Hippocampal formation (tissue), 2 donors: ENCODE measurements at regions not wholly inside any gene's neighbourhood (a gene's known extent, or its start where the extent isn't known, plus 50 kb on each side); places are given as distances from the start of the nearest gene placed in this dataset.

ENCODE experiments used
- DNase-seq, 2 donors: peaks; one replicate each; lab custom pipeline; 2025; lab: John Stamatoyannopoulos, UW

DNA sequence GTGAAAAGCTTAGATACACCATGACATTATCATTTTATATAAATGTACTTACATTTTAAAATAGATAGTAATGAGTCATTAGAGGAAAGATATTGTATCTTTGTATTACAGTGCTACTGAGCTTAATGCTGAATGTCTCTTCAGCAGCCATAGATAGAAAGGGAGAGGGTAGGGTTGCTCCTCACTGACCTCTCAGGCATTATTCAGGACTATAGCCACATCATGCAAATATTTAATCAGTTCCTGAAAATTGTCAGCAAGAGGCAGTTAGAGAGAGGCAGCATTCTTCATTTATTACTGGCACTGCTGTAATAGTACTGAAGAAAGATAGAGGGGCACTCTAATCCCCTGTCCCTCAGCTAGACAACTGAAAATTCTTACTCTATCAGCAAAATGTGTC, 242.0 kb upstream of the TANK start:
- no peak for DNase-seq

DNA sequence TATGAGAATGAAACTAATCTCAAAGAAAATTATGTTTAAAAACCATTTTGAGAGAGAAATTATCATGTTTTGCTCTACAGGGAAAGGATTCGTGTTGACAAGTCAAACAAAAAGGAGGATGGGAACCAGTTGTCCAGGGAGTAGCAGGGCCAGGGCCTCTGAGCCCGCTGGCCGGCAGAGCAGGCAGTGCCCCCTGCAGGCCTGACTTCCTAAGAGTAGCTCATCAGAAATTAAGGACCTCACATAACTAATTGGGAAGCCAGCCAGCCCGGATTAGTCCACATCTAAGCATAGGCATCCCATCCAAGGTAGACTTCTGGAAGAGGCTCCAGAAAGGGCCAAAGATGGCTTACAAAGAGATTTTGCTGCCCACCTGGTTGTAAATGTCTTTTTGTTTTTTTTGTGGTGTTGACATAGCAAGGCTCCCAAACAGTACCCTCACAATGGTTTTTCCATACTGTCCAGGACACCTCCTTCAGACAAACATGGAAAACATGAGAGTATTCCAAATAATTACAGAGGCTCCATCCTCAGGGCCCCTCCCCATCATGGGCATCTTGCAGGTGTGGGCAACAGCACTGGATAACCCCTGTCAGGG, 241.2 kb upstream of the TANK start:
- DNase-seq = no peak

- DNase-seq = no peak
Measured at GRCh38 chr2:160920061-160920460, 240.2 kb upstream of the TANK start.

DNA sequence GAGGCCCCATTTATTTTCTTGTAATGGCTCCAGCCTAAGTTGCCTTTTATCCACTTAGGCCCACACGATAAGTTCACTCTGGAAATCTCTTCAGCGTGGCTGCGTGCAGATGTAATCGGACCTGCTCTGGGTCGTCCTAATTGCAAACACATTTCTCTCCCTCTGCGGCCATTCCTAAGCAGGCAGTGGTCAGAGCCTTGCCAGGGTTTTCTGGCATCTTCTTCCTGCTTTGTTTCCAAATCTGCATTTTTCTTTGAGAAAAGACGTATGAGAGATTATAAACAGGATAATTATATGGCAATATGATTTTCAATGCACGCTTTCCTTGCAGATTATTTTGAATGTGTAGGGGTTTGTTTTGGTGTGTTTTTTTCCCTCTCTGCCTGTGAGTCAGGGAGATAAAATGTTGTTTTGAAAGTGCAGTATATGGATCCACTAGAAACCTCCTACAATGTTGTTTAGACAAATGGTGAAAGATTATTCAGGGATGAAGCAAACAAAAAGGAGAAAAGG, 239.4 kb upstream of the TANK start:
- DNase-seq = no peak

GRCh38 chr2:160921386-160921964, 238.8 kb upstream of the TANK start:
- no peak for DNase-seq

GRCh38 chr2:160924936-160925353, 235.3 kb upstream of the TANK start:
- DNase-seq = no peak

GRCh38 chr2:160925956-160926355, 234.3 kb upstream of the TANK start:
- no peak for DNase-seq

DNA sequence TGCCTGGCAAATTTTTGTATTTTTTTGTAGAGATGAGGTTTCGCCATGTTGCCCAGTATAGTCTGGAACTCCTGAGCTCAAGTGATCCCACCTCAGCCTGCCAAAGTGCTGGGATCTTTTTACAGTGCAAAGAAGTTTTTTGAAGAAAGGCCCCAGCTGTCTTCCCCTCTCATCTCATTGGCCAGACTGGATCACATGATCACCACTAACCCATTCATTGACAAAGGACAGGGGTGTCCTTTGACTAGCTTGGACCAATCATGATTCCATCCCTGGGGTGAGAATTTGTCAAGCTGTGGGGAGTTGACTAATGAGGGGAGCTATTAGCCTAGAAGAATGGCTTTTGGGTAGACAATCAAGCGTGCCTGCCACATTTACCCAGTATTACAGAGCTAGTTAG, 232.9 kb upstream of the TANK start:
- no peak for DNase-seq

DNA sequence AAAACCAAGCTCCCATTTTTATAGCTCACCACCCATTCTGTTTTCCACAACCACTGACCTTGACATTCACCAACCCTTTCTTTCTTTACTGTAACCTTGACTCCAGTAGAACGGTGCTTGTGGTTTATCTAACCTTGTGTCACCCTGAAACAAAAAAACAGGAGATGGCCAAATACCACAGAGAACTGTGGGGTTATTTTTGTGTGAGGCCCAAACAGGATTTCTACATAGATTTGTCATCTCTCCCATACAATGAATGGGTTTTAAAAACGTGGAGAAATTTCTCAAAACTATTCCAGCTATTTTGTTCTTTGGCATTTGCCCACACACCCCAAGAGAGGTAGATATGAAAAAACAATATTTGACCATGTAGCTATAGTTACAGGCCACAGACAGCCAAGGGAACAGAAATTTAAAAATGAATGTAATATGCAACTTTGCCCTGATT, 231.3 kb upstream of the TANK start:
- no peak for DNase-seq

GRCh38 chr2:160931531-160931930, 228.7 kb upstream of the TANK start:
- no peak for DNase-seq

DNA sequence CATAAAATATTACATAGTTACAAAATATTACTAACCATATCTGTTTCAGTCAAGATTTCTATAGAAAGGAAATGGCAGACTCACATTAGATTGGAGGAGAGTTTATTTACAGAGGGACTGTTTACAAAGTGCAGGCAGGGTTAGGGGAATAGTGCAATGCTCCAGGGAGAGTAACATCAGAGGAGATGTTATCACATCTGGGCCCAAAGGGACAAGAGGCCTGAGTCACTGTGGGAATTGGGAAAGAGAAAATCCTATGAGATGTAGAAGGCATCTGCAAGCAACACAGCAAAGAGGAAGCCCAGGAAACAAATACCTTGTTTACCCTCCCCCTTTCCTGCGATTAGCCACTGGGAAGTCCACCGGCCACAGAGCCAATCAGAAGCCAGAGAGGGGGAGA, 227.3 kb upstream of the TANK start:
- DNase-seq = no peak

- DNase-seq = no peak
Measured at GRCh38 chr2:160934263-160934662, 226.0 kb upstream of the TANK start.

- DNase-seq = no peak
Measured at GRCh38 chr2:160934991-160935390, 225.2 kb upstream of the TANK start.

- no peak for DNase-seq
Measured at GRCh38 chr2:160936044-160936806, 224.0 kb upstream of the TANK start.

DNA sequence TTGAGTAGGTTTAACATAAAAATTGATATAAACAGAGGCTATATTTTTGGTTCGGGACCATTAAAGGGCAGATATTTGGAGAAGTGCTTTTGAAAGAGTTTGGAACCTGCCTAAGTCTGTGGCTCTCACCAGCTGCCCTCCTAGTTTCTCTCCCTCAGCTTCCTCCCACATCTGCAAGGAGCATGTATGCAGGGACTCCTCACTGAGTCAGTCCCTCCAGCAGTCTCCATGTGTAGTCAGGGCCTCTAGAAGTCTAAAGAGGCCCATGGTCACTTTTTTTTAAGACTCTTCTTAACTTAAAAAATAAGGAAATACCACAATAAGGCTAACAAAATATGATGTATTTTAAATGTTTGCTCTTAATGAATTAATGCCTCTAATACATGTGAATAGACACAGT, 220.0 kb upstream of the TANK start:
- DNase-seq = no peak

GRCh38 chr2:160940699-160941098, 219.5 kb upstream of the TANK start:
- DNase-seq = no peak

DNA sequence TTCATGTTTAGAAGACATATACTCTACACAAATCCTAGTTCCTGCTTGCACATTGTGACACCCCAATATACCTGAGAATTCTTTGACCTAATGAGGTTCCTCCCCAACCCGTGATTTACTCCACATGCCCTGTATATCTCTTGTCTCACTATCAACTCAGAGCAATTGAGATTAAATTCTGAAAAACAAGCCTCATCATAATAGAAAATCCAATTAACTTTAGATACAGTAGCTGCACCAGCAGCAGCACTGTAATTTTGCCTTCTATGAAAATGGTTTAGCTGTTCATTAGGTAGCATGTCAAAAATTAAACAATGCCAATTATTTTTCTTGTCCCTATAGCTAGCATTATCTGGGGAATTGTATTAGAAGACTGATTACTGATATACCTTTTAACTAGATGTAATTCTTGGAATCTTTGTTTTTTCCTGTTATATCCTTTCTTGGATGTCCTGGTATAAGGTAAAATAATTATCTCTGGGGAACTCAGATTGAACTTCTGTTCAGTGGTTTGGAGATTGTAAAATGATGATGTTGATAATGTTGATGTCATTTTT, 218.9 kb upstream of the TANK start:
- no peak for DNase-seq

DNA sequence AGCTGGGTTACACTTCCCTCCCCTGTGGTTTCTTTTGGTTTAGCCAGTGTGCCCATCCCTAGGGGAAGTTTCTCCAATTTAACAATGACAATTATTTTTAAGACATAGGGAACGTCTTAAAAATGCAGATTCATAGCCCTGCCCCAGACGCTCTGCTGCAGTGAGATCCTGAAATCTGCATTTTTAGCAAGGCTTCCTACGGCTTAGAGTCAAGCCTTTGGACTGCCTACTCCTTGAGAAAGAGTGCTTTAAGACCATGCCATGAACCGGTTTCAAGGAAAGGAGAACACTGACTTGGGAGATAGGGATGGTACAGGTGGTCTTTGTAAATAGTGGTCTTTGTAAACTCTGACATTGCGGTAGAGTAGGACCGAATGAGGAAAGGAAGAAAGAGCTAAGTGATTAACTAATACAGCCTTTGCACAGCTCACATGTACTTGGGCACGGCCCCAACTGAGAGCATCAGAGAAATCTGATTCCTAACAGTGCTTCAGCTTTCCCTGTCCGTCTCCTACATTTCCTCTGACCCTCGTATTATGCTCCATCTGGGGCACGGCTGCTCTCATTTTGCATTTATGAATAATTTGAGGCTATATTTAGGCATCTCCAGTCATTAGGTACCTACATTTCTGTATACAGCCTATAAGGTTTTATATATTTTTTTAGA, 217.6 kb upstream of the TANK start:
- DNase-seq = no peak

- no peak for DNase-seq
Measured at GRCh38 chr2:160943414-160943813, 216.8 kb upstream of the TANK start.

GRCh38 chr2:160952464-160953254, 207.6 kb upstream of the TANK start:
- no peak for DNase-seq

DNA sequence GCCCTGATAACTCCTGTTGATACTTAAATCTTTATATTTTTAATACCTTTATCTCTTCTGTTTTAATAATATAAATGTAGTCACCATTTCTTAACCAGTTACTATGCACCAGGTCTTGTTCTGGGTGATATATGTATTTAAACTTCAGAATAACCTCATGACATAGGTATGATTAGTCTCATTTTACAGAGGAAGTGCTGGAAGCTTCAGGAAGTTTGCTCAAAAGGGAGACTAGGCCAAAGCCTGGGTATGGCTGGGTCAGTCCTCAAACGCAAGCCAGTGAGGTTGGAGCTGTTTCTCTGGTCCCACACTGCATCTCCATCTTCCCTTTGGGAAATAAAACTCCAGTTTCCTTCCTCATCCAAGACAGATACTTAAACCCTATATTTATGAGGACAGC, 204.7 kb upstream of the TANK start:
- no peak for DNase-seq
